HCT116 (cell line): ENCODE measurements at regions not wholly inside any gene's neighbourhood (a gene's known extent, or its start where the extent isn't known, plus 50 kb on each side); places are given as distances from the start of the nearest gene placed in this dataset.

Experiments
- ATAC-seq: fragments of 200-7000 bp; cut with Tn5 transposase; 2 replicates; pipeline ENCODE4 v1.9.1; 2020; ENCODE audit warnings: mild to moderate bottlenecking, moderate library complexity
- BruUV-seq: library from RNA; stranded (reverse); fragments of 400-500 nt; replicated peaks from 2 replicates; lab custom pipeline; 2021; lab: Mats Ljungman, UMichigan
- CTCF ChIA-PET: fragments of 300-600 bp; sonication (Branson Sonifier 250); formaldehyde crosslinking; loops from one replicate; lab custom pipeline; 2021; ENCODE audit warnings: antibody characterized with exemption; lab: Charles Lee
- POLR2A ChIA-PET: fragments of 300-600, 350-600 bp; sonication (Branson Sonifier 250); formaldehyde crosslinking; loops from one replicate; lab custom pipeline; 2021; ENCODE audit warnings: antibody characterized with exemption; lab: Charles Lee
- RAD21 ChIA-PET, 2 experiments: fragments of 300-600 bp; sonication (Branson Sonifier 250); formaldehyde crosslinking; loops; one replicate each; lab custom pipeline; 2023; ENCODE audit warnings: low total read pairs in 2 of 2; ENCODE audit not compliant: uncharacterized antibody in 2 of 2, unreplicated experiment in 2 of 2, low non-redundant PET in 1 of 2; lab: Charles Lee
- DNase-seq: peaks from one replicate; pipeline ENCODE4 v3.0.0-alpha.2; 2010; ENCODE audit warnings: low read depth, low spot score
- H2AFZ ChIP-seq: fragments of 200-600 bp; shearing (Covaris generic), sonication (generic); 2 replicates; pipeline ENCODE4 v1.6.1; 2017; ENCODE audit warnings: low read depth, mixed run types, mixed read lengths, antibody characterized with exemption, low read length; ENCODE audit not compliant: poor library complexity, severe bottlenecking
- H3K27ac ChIP-seq: 2 replicates; pipeline ENCODE4 v1.5.1; 2012; ENCODE audit warnings: low read depth, low read length
- H3K27me3 ChIP-seq: fragments of 200-600 bp; sonication (generic); 2 replicates; pipeline ENCODE4 v1.6.1; 2016; ENCODE audit warnings: mixed run types, low read length, mixed read lengths; ENCODE audit not compliant: insufficient read depth
- H3K36me3 ChIP-seq, 2 experiments: fragments of 200-500 bp in 1 of 2; fragments of 200-600 bp in 1 of 2; sonication (Bioruptor generic) in 1 of 2; sonication (generic) in 1 of 2; 2 replicates each; pipeline versions ENCODE4 v1.5.1 to v1.6.1; 2014 to 2016; ENCODE audit warnings: low read length in 2 of 2, inconsistent platforms in 1 of 2, mixed read lengths in 1 of 2, mixed run types in 1 of 2; ENCODE audit not compliant: insufficient read depth in 2 of 2, control insufficient read depth in 1 of 2
- H3K4me1 ChIP-seq, 2 experiments: fragments of 200-600 bp in 1 of 2; sonication (generic) in 1 of 2; 2 replicates each; pipeline versions ENCODE4 v1.5.1 to v1.6.1; 2012 to 2017; ENCODE audit warnings: low read length in 2 of 2, inconsistent platforms in 1 of 2, mild to moderate bottlenecking in 1 of 2, mixed read lengths in 1 of 2, mixed run types in 1 of 2, moderate library complexity in 1 of 2; ENCODE audit not compliant: insufficient read depth in 2 of 2, control insufficient read depth in 1 of 2
- H3K4me2 ChIP-seq: fragments of 200-600 bp; sonication (generic); 2 replicates; pipeline ENCODE4 v1.6.1; 2017; ENCODE audit warnings: mixed run types, low read length, mixed read lengths
- H3K4me3 ChIP-seq, 2 experiments: fragments of 200-600 bp in 1 of 2; sonication (generic) in 1 of 2; replicated peaks in 1 of 2; 2 replicates each; pipeline ENCODE4 v1.5.1; 2011 to 2016; ENCODE audit warnings: low read length in 2 of 2, control low read depth in 1 of 2, low read depth in 1 of 2, mild to moderate bottlenecking in 1 of 2, mixed read lengths in 1 of 2, mixed run types in 1 of 2
- H3K79me2 ChIP-seq: fragments of 200-600 bp; sonication (generic); 2 replicates; pipeline ENCODE4 v1.6.1; 2017; ENCODE audit warnings: mild to moderate bottlenecking, mixed run types, low read length, moderate library complexity, mixed read lengths; ENCODE audit not compliant: insufficient read depth
- H3K9ac ChIP-seq: fragments of 200-600 bp; sonication (generic); 2 replicates; pipeline ENCODE4 v1.6.1; 2016; ENCODE audit warnings: low read length, mixed read lengths
- H3K9me2 ChIP-seq: fragments of 200-600 bp; sonication (generic), shearing (Covaris generic); 2 replicates; pipeline ENCODE4 v1.6.1; 2017; ENCODE audit warnings: mixed run types, mild to moderate bottlenecking, moderate library complexity; ENCODE audit not compliant: insufficient read depth
- H3K9me3 ChIP-seq, 2 experiments: fragments of 200-500 bp in 1 of 2; fragments of 200-600 bp in 1 of 2; sonication (Bioruptor generic) in 1 of 2; sonication (generic) in 1 of 2; 2 replicates each; pipeline ENCODE4 v1.6.1; 2014 to 2017; ENCODE audit warnings: low read length in 2 of 2, mixed read lengths in 2 of 2, inconsistent platforms in 1 of 2, low read depth in 1 of 2, mild to moderate bottlenecking in 1 of 2, mixed run types in 1 of 2, moderate library complexity in 1 of 2; ENCODE audit not compliant: control insufficient read depth in 1 of 2, insufficient read depth in 1 of 2
- H4K20me1 ChIP-seq: fragments of 200-600 bp; sonication (generic), shearing (Covaris generic); 2 replicates; pipeline ENCODE4 v1.6.1; 2017; ENCODE audit warnings: mixed run types, mild to moderate bottlenecking, moderate library complexity; ENCODE audit not compliant: insufficient read depth
- ATF3 ChIP-seq: IDR thresholded peaks from 2 replicates; pipeline ENCODE4 v1.6.1; 2012
- EGR1 ChIP-seq: IDR thresholded peaks from 2 replicates; pipeline ENCODE4 v1.6.1; 2012; ENCODE audit warnings: low read depth
- EZH2 ChIP-seq: fragments of 200-600 bp; sonication (generic); IDR thresholded peaks from 2 replicates; pipeline ENCODE4 v1.6.1; 2017; ENCODE audit warnings: antibody characterized with exemption, mixed run types
- MAX ChIP-seq: IDR thresholded peaks from 2 replicates; pipeline ENCODE4 v1.6.1; 2012
- POLR2AphosphoS5 ChIP-seq: IDR thresholded peaks from 2 replicates; pipeline ENCODE4 v1.6.1; 2011; ENCODE audit warnings: mild to moderate bottlenecking, low read depth, low read length, moderate library complexity
- REST ChIP-seq: IDR thresholded peaks from 2 replicates; pipeline ENCODE4 v1.6.1; 2012; ENCODE audit warnings: low read depth
- SIN3A ChIP-seq: IDR thresholded peaks from 2 replicates; pipeline ENCODE4 v1.6.1; 2012; ENCODE audit warnings: low read depth
- ZBTB33 ChIP-seq: IDR thresholded peaks from 2 replicates; pipeline ENCODE4 v1.6.1; 2011; ENCODE audit warnings: mild to moderate bottlenecking, low read length, moderate library complexity; ENCODE audit not compliant: insufficient replicate concordance; ENCODE audit errors: extremely low read depth
- intact Hi-C: fragments of 100-400 bp; cut with micrococcal nuclease; formaldehyde crosslinking; loops from 2 replicates; pipeline ENCODE4 v1.10.0; 2022

GRCh38 chr4:20643631-20644030, 56.6 kb upstream of the PACRGL start:
- intact Hi-C loops, result no loop called here
- Histone ChIP-seq H3K4me3 (no peak overlapping the region), H3K9me3 (no peaks in the 10 kb centered on the region), H4K20me1 (no peaks in the 10 kb centered on the region; the same call in 1 of the 2 replicates), H3K79me2 (no peaks in the 10 kb centered on the region), H3K4me2 (no peak overlapping the region)
- no TSS peak for BruUV-seq
- DNase-seq (no peak), ATAC-seq (no peak)
- ChIA-PET CTCF (no interaction called here), POLR2A (no interaction called here)
- TF ChIP-seq SIN3A (no peak), MAX (no peak), EGR1 (no peak), ATF3 (no peak), POLR2AphosphoS5 (no peak), REST (no peak), EZH2 (no peak), ZBTB33 (no peak)
- TF ChIP-seq, all 23 proteins: peak for 0
- RAD21 ChIA-PET, result no interaction called here
- H3K4me1 ChIP-seq, result no peaks in the 10 kb centered on the region
- H3K27ac ChIP-seq, result no peak overlapping the region
- H2AFZ ChIP-seq, result no peak overlapping the region
- H3K36me3 ChIP-seq, result no peaks in the 10 kb centered on the region
- H3K9me2 ChIP-seq, result no peaks in the 10 kb centered on the region
- peaks cover 22% of the 10 kb centered on the region for H3K27me3 ChIP-seq
- H3K9ac ChIP-seq, result no peak overlapping the region
